B cell (primary cell): ENCODE measurements at regions not wholly inside any gene's neighbourhood (a gene's known extent, or its start where the extent isn't known, plus 50 kb on each side); places are given as distances from the start of the nearest gene placed in this dataset.

Experiments
- ATAC-seq: fragments of 200-7000 bp; cut with Tn5 transposase; one replicate; pipeline ENCODE4 v1.10.0; 2021; ENCODE audit warnings: low read depth, mild to moderate bottlenecking, moderate number of reproducible peaks, moderate library complexity
- CTCF ChIA-PET: fragments of 350-600 bp; sonication (Branson Sonifier 250); formaldehyde crosslinking; loops from one replicate; lab custom pipeline; 2021; ENCODE audit warnings: antibody characterized with exemption, inconsistent platforms; lab: Charles Lee
- POLR2A ChIA-PET: fragments of 350-600 bp; sonication (Branson Sonifier 250); formaldehyde crosslinking; loops from one replicate; lab custom pipeline; 2021; ENCODE audit warnings: antibody characterized with exemption; lab: Charles Lee
- DNase-seq: peaks from one replicate; pipeline ENCODE4 v3.0.0; 2013
- H2AFZ ChIP-seq: 2 replicates; pipeline ENCODE4 v1.6.1; 2012; ENCODE audit warnings: mild to moderate bottlenecking, low read depth, low read length; ENCODE audit not compliant: insufficient read depth, poor library complexity, severe bottlenecking
- H3K27ac ChIP-seq, 2 donors: 1 replicate in 1 of 2; 2 replicates in 1 of 2; pipeline ENCODE4 v1.5.1; 2012 to 2013; ENCODE audit warnings: low read length in 2 of 2, mild to moderate bottlenecking in 2 of 2, moderate library complexity in 1 of 2
- H3K27me3 ChIP-seq, 4 experiments: fragments of 200-600 bp in 1 of 4; sonication (generic) in 1 of 4; replicated peaks in 1 of 4; 1 replicate in 2 of 4; 2 replicates in 2 of 4; pipeline versions ENCODE4 v1.6.1 to v1.7.0; 2013 to 2016; ENCODE audit warnings: low read length in 3 of 4, mild to moderate bottlenecking in 2 of 4, mixed read lengths in 1 of 4, moderate library complexity in 1 of 4; ENCODE audit not compliant: insufficient read depth in 4 of 4, control insufficient read depth in 3 of 4; ENCODE audit errors: control extremely low read depth in 1 of 4
- H3K36me3 ChIP-seq, 2 experiments: replicated peaks in 1 of 2; 1 replicate in 1 of 2; 2 replicates in 1 of 2; pipeline versions ENCODE4 v1.6.1 to v1.7.1; 2013; ENCODE audit warnings: low read length in 1 of 2; ENCODE audit not compliant: insufficient read depth in 2 of 2, control insufficient read depth in 1 of 2; ENCODE audit errors: control extremely low read depth in 1 of 2, extremely low read depth in 1 of 2
- H3K4me1 ChIP-seq, 2 donors: fragments of 200-600 bp in 1 of 2; sonication (generic) in 1 of 2; 1 replicate in 1 of 2; 2 replicates in 1 of 2; pipeline versions ENCODE4 v1.5.1 to v1.6.1; 2013 to 2017; ENCODE audit warnings: low read length in 2 of 2; ENCODE audit not compliant: control insufficient read depth in 2 of 2, insufficient read depth in 2 of 2
- H3K4me2 ChIP-seq: replicated peaks from 2 replicates; pipeline ENCODE3; 2012; ENCODE audit warnings: mild to moderate bottlenecking, low read depth, low read length; ENCODE audit not compliant: poor library complexity, severe bottlenecking
- H3K4me3 ChIP-seq, 5 experiments: fragments of 200-600 bp in 1 of 5; sonication (generic) in 1 of 5; 1 replicate in 3 of 5; 2 replicates in 2 of 5; pipeline versions ENCODE4 v1.5.1 to v1.7.0; 2011 to 2016; ENCODE audit warnings: low read length in 4 of 5, mild to moderate bottlenecking in 4 of 5, low read depth in 2 of 5, control low read depth in 1 of 5, moderate library complexity in 1 of 5; ENCODE audit not compliant: insufficient read depth in 1 of 5; ENCODE audit errors: control extremely low read depth in 1 of 5, extremely low read depth in 1 of 5
- H3K79me2 ChIP-seq: fragments of 200-600 bp; sonication (generic); one replicate; pipeline ENCODE4 v1.6.0; 2016; ENCODE audit warnings: low read length; ENCODE audit not compliant: control insufficient read depth, insufficient read depth
- H3K9ac ChIP-seq: fragments of 200-600 bp; sonication (generic); 2 replicates; pipeline ENCODE4 v1.6.1; 2017; ENCODE audit warnings: mild to moderate bottlenecking, low read length, moderate library complexity
- H3K9me3 ChIP-seq, 3 donors: one replicate each; pipeline versions ENCODE4 v1.6.1 to v1.7.1; 2013; ENCODE audit warnings: low read length in 2 of 3; ENCODE audit not compliant: control insufficient read depth in 2 of 3, insufficient read depth in 1 of 3; ENCODE audit errors: control extremely low read depth in 1 of 3
- H4K20me1 ChIP-seq: 2 replicates; pipeline ENCODE4 v1.6.0; 2012; ENCODE audit warnings: mild to moderate bottlenecking, low read length; ENCODE audit not compliant: insufficient read depth, control insufficient read depth, poor library complexity, severe bottlenecking
- H3K27ac Mint-ChIP-seq: one replicate; pipeline ENCODE4 v1.8.0; 2021; ENCODE audit warnings: mixed read lengths
- H3K27me3 Mint-ChIP-seq: one replicate; pipeline ENCODE4 v1.8.0; 2021; ENCODE audit warnings: mixed read lengths
- H3K4me1 Mint-ChIP-seq: one replicate; pipeline ENCODE4 v1.8.0; 2021; ENCODE audit warnings: mixed read lengths
- H3K4me3 Mint-ChIP-seq: one replicate; pipeline ENCODE4 v1.8.0; 2021; ENCODE audit warnings: mixed read lengths
- H3K9me3 Mint-ChIP-seq: one replicate; pipeline ENCODE4 v1.8.0; 2022; ENCODE audit warnings: mixed read lengths; ENCODE audit not compliant: insufficient read depth
- EZH2 ChIP-seq: IDR thresholded peaks from 2 replicates; pipeline ENCODE4 v1.6.1; 2012; ENCODE audit warnings: borderline replicate concordance, low read depth, mild to moderate bottlenecking, moderate library complexity, low read length; ENCODE audit not compliant: insufficient read depth, poor library complexity, severe bottlenecking
- WGBS: methylation state at CpG from one replicate; pipeline ENCODE4 v1.1.5; 2013; ENCODE audit warnings: missing lambda C conversion rate; ENCODE audit not compliant: insufficient coverage; 5-methylcytosine and 5-hydroxymethylcytosine counted together
- intact Hi-C: fragments of 100-400 bp; cut with micrococcal nuclease; formaldehyde crosslinking; loops from one replicate; pipeline ENCODE4 v1.10.0; 2022
- TF ChIP-seq, protein P1 (sequence below): fragments of 200-600 bp; IDR thresholded peaks from one replicate; pipeline ENCODE4 v1.8.0; 2022; ENCODE audit warnings: antibody characterized with exemption, mild to moderate bottlenecking

DNA sequence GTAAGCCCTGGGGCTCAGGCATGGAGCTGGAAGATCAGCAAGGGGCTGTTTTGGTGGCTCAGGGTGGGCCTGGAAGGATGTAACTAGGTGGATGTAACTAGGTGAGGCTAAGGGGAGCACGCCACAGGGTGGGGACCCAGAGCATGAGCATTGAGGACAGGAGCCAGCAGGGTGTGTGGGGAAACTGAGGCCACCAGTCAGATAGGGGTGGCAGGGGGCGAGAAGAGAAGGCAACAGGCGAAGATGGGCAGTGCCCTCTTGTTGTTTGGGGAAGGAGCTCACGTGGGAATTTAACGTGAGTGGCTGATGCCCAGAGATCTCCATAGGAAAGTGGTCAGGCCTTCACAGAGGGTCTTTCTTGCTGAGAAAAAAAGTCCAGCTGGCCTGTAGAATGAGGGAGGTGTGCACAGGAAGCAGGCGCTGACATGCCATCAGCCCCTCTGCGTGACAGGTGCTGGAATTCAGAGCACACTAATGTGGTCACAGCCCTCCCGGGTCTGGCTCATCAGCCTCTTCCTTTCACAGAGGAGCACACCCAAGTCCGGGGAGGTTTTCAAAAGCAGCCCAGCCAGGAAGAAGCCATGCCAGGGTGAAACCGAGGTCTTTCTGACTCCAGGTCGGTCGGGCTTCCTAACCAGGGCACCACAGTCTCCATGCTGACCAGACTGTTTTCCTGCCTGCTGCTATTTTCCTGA, 54.6 kb upstream of the PAX6 start:
- H3K9me3 Mint-ChIP-seq, result peaks cover 2% of the 10 kb centered on the region
- DNase-seq, result no peak
- no peak overlapping the region for H2AFZ ChIP-seq
- ATAC-seq, result no peak
- 83% methylated on average over 11 of the region's 12 CpGs for WGBS
- H3K27me3 Mint-ChIP-seq, result peaks cover 40% of the 10 kb centered on the region
- no peak overlapping the region for H3K9ac ChIP-seq
- no peak overlapping the region for H3K4me2 ChIP-seq
- no peaks in the 10 kb centered on the region for H4K20me1 ChIP-seq
- peaks cover 0 to 7% (median 0%) of the 10 kb centered on the region in 3 donors for H3K9me3 ChIP-seq
- ChIA-PET CTCF (no interaction called here), POLR2A (no interaction called here)
- no peaks in the 10 kb centered on the region for H3K36me3 ChIP-seq
- TF ChIP-seq EZH2, result no peak
- TF ChIP-seq, protein P1, sequence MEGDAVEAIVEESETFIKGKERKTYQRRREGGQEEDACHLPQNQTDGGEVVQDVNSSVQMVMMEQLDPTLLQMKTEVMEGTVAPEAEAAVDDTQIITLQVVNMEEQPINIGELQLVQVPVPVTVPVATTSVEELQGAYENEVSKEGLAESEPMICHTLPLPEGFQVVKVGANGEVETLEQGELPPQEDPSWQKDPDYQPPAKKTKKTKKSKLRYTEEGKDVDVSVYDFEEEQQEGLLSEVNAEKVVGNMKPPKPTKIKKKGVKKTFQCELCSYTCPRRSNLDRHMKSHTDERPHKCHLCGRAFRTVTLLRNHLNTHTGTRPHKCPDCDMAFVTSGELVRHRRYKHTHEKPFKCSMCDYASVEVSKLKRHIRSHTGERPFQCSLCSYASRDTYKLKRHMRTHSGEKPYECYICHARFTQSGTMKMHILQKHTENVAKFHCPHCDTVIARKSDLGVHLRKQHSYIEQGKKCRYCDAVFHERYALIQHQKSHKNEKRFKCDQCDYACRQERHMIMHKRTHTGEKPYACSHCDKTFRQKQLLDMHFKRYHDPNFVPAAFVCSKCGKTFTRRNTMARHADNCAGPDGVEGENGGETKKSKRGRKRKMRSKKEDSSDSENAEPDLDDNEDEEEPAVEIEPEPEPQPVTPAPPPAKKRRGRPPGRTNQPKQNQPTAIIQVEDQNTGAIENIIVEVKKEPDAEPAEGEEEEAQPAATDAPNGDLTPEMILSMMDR, result no peak
- H3K4me3 Mint-ChIP-seq, result no peak overlapping the region
- H3K4me1 ChIP-seq, result no peaks in the 10 kb centered on the region
- no peak overlapping the region for H3K4me3 ChIP-seq
- no peak overlapping the region for H3K27ac ChIP-seq
- H3K27me3 ChIP-seq, result peaks cover 0 to 9% (median 2%) of the 10 kb centered on the region in 4 experiments
- intact Hi-C loops, result no loop called here
- H3K27ac Mint-ChIP-seq, result no peak overlapping the region
- no peaks in the 10 kb centered on the region for H3K79me2 ChIP-seq
- H3K4me1 Mint-ChIP-seq, result no peaks in the 10 kb centered on the region

DNA sequence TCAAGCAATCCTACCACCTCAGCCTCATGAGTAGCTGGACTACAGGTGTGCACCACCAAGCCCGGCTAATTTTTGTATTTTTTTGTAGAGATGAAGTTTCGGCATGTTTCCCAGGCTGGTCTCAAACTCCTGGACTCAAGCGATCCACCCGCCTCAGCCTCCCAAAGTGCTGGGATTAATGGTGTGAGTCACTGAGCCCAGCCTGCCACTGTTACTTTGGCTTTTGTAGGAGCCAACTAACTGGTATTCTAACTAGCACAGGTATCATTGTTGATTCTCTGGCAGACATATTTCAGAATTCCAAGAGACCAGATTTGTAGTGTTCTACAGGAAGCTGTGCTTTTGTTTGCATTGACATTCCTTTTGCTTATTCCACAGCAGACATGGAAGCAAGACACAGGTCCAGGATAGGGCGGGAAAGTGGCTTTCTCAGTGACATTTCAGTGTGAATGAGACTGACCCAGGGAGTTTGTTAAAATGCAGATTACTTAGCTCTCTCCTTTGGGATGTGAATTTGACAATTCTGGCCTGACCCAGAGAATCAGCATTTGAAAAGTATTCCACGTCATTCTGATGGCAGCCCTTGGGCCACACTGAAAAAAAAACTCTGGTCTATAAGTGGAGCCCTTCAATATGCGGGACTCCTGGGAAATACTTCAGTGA, 52.2 kb upstream of the PAX6 start:
- H3K9me3 Mint-ChIP-seq, result peaks cover 2% of the 10 kb centered on the region
- intact Hi-C loops, result no loop called here
- no peak overlapping the region for H3K27ac Mint-ChIP-seq
- ChIA-PET CTCF (no interaction called here), POLR2A (no interaction called here)
- TF ChIP-seq EZH2, result no peak
- TF ChIP-seq, protein P1, result no peak
- Histone ChIP-seq H3K4me3 (no peak overlapping the region), H3K4me1 (no peaks in the 10 kb centered on the region), H2AFZ (no peak overlapping the region), H3K9ac (no peak overlapping the region), H3K79me2 (no peaks in the 10 kb centered on the region), H3K27ac (no peak overlapping the region), H3K27me3 (peaks cover 0 to 4% (median 0%) of the 10 kb centered on the region in 4 experiments), H3K4me2 (no peak overlapping the region), H3K36me3 (no peaks in the 10 kb centered on the region), H4K20me1 (no peaks in the 10 kb centered on the region), H3K9me3 (peaks cover 0 to 7% (median 0%) of the 10 kb centered on the region in 3 donors)
- H3K27me3 Mint-ChIP-seq, result peaks cover 51% of the 10 kb centered on the region
- ATAC-seq (no peak), DNase-seq (no peak)
- WGBS, result 72% methylated on average over 6 of the region's 7 CpGs
- H3K4me3 Mint-ChIP-seq, result no peak overlapping the region
- H3K4me1 Mint-ChIP-seq, result no peaks in the 10 kb centered on the region
